ENCODE measurements at regions not wholly inside any gene's neighbourhood (a gene's known extent, or its start where the extent isn't known, plus 50 kb on each side); places are given as distances from the start of the nearest gene placed in this dataset.

- Histone ChIP-seq H2AFZ (ENCODE audit: low read length) (no peak overlapping the region), H3K4me2 (ENCODE audit: low read depth, low read length, poor library complexity, severe bottlenecking) (no peak overlapping the region), H3K27me3 (ENCODE audit: low read length) (no peaks in the 10 kb centered on the region), H3K9me3 (ENCODE audit: low read length) (peaks cover 61% of the 10 kb centered on the region), H3K4me1 (ENCODE audit: low read length) (no peaks in the 10 kb centered on the region), H3K36me3 (ENCODE audit: insufficient read depth, low read length) (no peaks in the 10 kb centered on the region), H3K9ac (ENCODE audit: low read length) (no peak overlapping the region), H3K27ac (ENCODE audit: low read length) (no peak overlapping the region), H3K79me2 (ENCODE audit: low read length) (no peaks in the 10 kb centered on the region), H3K4me3 (ENCODE audit: low read length) (no peak overlapping the region), H3K9me2 (replicated peaks; ENCODE audit: insufficient read depth, low read length) (no peaks in the 10 kb centered on the region), H4K20me1 (ENCODE audit: insufficient read depth, low read depth, low read length) (no peaks in the 10 kb centered on the region)
- DNase-seq, result no peak
Measured at GRCh38 chr4:166635367-166635766, 598.9 kb downstream of the SPOCK3 start.

- Histone ChIP-seq H3K27ac (ENCODE audit: low read length) (no peak overlapping the region), H3K4me1 (ENCODE audit: low read length) (no peaks in the 10 kb centered on the region), H3K4me3 (ENCODE audit: low read length) (no peak overlapping the region), H3K4me2 (ENCODE audit: low read depth, low read length, poor library complexity, severe bottlenecking) (no peak overlapping the region), H3K36me3 (ENCODE audit: insufficient read depth, low read length) (no peaks in the 10 kb centered on the region), H3K9ac (ENCODE audit: low read length) (no peak overlapping the region), H3K9me2 (replicated peaks; ENCODE audit: insufficient read depth, low read length) (no peaks in the 10 kb centered on the region), H4K20me1 (ENCODE audit: insufficient read depth, low read depth, low read length) (no peaks in the 10 kb centered on the region), H3K79me2 (ENCODE audit: low read length) (no peaks in the 10 kb centered on the region), H3K9me3 (ENCODE audit: low read length) (peaks cover 59% of the 10 kb centered on the region), H3K27me3 (ENCODE audit: low read length) (no peaks in the 10 kb centered on the region), H2AFZ (ENCODE audit: low read length) (no peak overlapping the region)
- no peak for DNase-seq
Measured at GRCh38 chr4:166637816-166638215, 596.5 kb downstream of the SPOCK3 start.

- H3K79me2 ChIP-seq (ENCODE audit: low read length), result no peaks in the 10 kb centered on the region
- H3K27ac ChIP-seq (ENCODE audit: low read length), result no peak overlapping the region
Measured at GRCh38 chr4:166655231-166655630, 579.1 kb downstream of the SPOCK3 start.

GRCh38 chr4:166655705-166656104 is 578.6 kb downstream of the SPOCK3 start:
- no peak overlapping the region for H3K4me3 ChIP-seq (ENCODE audit: low read length)
- H3K36me3 ChIP-seq (ENCODE audit: insufficient read depth, low read length), result no peaks in the 10 kb centered on the region
- H3K27me3 ChIP-seq (ENCODE audit: low read length), result no peaks in the 10 kb centered on the region
- no peak overlapping the region for H3K27ac ChIP-seq (ENCODE audit: low read length)
- peaks cover 60% of the 10 kb centered on the region for H3K9me3 ChIP-seq (ENCODE audit: low read length)
- DNase-seq, result no peak
- H3K4me2 ChIP-seq (ENCODE audit: low read depth, low read length, poor library complexity, severe bottlenecking), result no peak overlapping the region
- no peaks in the 10 kb centered on the region for H3K4me1 ChIP-seq (ENCODE audit: low read length)
- H3K9me2 ChIP-seq (replicated peaks; ENCODE audit: insufficient read depth, low read length), result no peaks in the 10 kb centered on the region
- no peaks in the 10 kb centered on the region for H4K20me1 ChIP-seq (ENCODE audit: insufficient read depth, low read depth, low read length)
- no peaks in the 10 kb centered on the region for H3K79me2 ChIP-seq (ENCODE audit: low read length)
- no peak overlapping the region for H2AFZ ChIP-seq (ENCODE audit: low read length)
- no peak overlapping the region for H3K9ac ChIP-seq (ENCODE audit: low read length)

More at GRCh38 chr4:166655231-166655630, 579.1 kb downstream of the SPOCK3 start:
- H3K27me3 ChIP-seq (ENCODE audit: low read length), result no peaks in the 10 kb centered on the region
- no peaks in the 10 kb centered on the region for H3K36me3 ChIP-seq (ENCODE audit: insufficient read depth, low read length)
- H3K4me1 ChIP-seq (ENCODE audit: low read length), result no peaks in the 10 kb centered on the region
- H3K9ac ChIP-seq (ENCODE audit: low read length), result no peak overlapping the region
- H3K4me2 ChIP-seq (ENCODE audit: low read depth, low read length, poor library complexity, severe bottlenecking), result no peak overlapping the region
- no peaks in the 10 kb centered on the region for H3K9me2 ChIP-seq (replicated peaks; ENCODE audit: insufficient read depth, low read length)
- peaks cover 56% of the 10 kb centered on the region for H3K9me3 ChIP-seq (ENCODE audit: low read length)
- no peak overlapping the region for H3K4me3 ChIP-seq (ENCODE audit: low read length)
- no peak for DNase-seq
- H2AFZ ChIP-seq (ENCODE audit: low read length), result no peak overlapping the region
- H4K20me1 ChIP-seq (ENCODE audit: insufficient read depth, low read depth, low read length), result no peaks in the 10 kb centered on the region

GRCh38 chr4:166657261-166657660 is 577.0 kb downstream of the SPOCK3 start:
- H3K9ac ChIP-seq (ENCODE audit: low read length), result no peak overlapping the region
- H3K4me2 ChIP-seq (ENCODE audit: low read depth, low read length, poor library complexity, severe bottlenecking), result no peak overlapping the region
- H3K79me2 ChIP-seq (ENCODE audit: low read length), result no peaks in the 10 kb centered on the region
- H3K9me2 ChIP-seq (replicated peaks; ENCODE audit: insufficient read depth, low read length), result no peaks in the 10 kb centered on the region
- no peaks in the 10 kb centered on the region for H3K4me1 ChIP-seq (ENCODE audit: low read length)
- H3K4me3 ChIP-seq (ENCODE audit: low read length), result no peak overlapping the region
- peaks cover 54% of the 10 kb centered on the region for H3K9me3 ChIP-seq (ENCODE audit: low read length)
- H3K27me3 ChIP-seq (ENCODE audit: low read length), result no peaks in the 10 kb centered on the region
- no peak overlapping the region for H3K27ac ChIP-seq (ENCODE audit: low read length)
- H2AFZ ChIP-seq (ENCODE audit: low read length), result no peak overlapping the region
- H4K20me1 ChIP-seq (ENCODE audit: insufficient read depth, low read depth, low read length), result no peaks in the 10 kb centered on the region
- DNase-seq, result no peak
- H3K36me3 ChIP-seq (ENCODE audit: insufficient read depth, low read length), result no peaks in the 10 kb centered on the region

GRCh38 chr4:166658585-166658984 is 575.7 kb downstream of the SPOCK3 start:
- H3K4me1 ChIP-seq (ENCODE audit: low read length), result no peaks in the 10 kb centered on the region
- no peak overlapping the region for H3K9ac ChIP-seq (ENCODE audit: low read length)
- H3K4me3 ChIP-seq (ENCODE audit: low read length), result no peak overlapping the region
- no peaks in the 10 kb centered on the region for H3K27me3 ChIP-seq (ENCODE audit: low read length)
- no peak overlapping the region for H2AFZ ChIP-seq (ENCODE audit: low read length)
- no peaks in the 10 kb centered on the region for H4K20me1 ChIP-seq (ENCODE audit: insufficient read depth, low read depth, low read length)
- DNase-seq, result no peak
- no peak overlapping the region for H3K4me2 ChIP-seq (ENCODE audit: low read depth, low read length, poor library complexity, severe bottlenecking)
- H3K27ac ChIP-seq (ENCODE audit: low read length), result no peak overlapping the region
- peaks cover 57% of the 10 kb centered on the region for H3K9me3 ChIP-seq (ENCODE audit: low read length)
- H3K79me2 ChIP-seq (ENCODE audit: low read length), result no peaks in the 10 kb centered on the region
- no peaks in the 10 kb centered on the region for H3K36me3 ChIP-seq (ENCODE audit: insufficient read depth, low read length)
- no peaks in the 10 kb centered on the region for H3K9me2 ChIP-seq (replicated peaks; ENCODE audit: insufficient read depth, low read length)

- H3K27ac ChIP-seq (ENCODE audit: low read length), result no peak overlapping the region
- H3K4me2 ChIP-seq (ENCODE audit: low read depth, low read length, poor library complexity, severe bottlenecking), result no peak overlapping the region
Measured at GRCh38 chr4:166662266-166662843, 571.9 kb downstream of the SPOCK3 start.

GRCh38 chr4:166670341-166670740 is 564.0 kb downstream of the SPOCK3 start:
- Histone ChIP-seq H3K9me2 (replicated peaks; ENCODE audit: insufficient read depth, low read length) (no peaks in the 10 kb centered on the region), H2AFZ (ENCODE audit: low read length) (no peak overlapping the region), H3K27ac (ENCODE audit: low read length) (no peak overlapping the region), H3K9ac (ENCODE audit: low read length) (no peak overlapping the region), H3K27me3 (ENCODE audit: low read length) (no peaks in the 10 kb centered on the region), H3K79me2 (ENCODE audit: low read length) (no peaks in the 10 kb centered on the region), H3K36me3 (ENCODE audit: insufficient read depth, low read length) (no peaks in the 10 kb centered on the region), H3K4me1 (ENCODE audit: low read length) (no peaks in the 10 kb centered on the region), H3K9me3 (ENCODE audit: low read length) (peaks cover 49% of the 10 kb centered on the region), H3K4me2 (ENCODE audit: low read depth, low read length, poor library complexity, severe bottlenecking) (no peak overlapping the region), H3K4me3 (ENCODE audit: low read length) (no peak overlapping the region), H4K20me1 (ENCODE audit: insufficient read depth, low read depth, low read length) (no peaks in the 10 kb centered on the region)
- no peak for DNase-seq

More at GRCh38 chr4:166662266-166662843, 571.9 kb downstream of the SPOCK3 start:
- no peaks in the 10 kb centered on the region for H3K79me2 ChIP-seq (ENCODE audit: low read length)
- no peaks in the 10 kb centered on the region for H4K20me1 ChIP-seq (ENCODE audit: insufficient read depth, low read depth, low read length)
- H3K9me2 ChIP-seq (replicated peaks; ENCODE audit: insufficient read depth, low read length), result no peaks in the 10 kb centered on the region
- no peaks in the 10 kb centered on the region for H3K27me3 ChIP-seq (ENCODE audit: low read length)
- no peak overlapping the region for H3K9ac ChIP-seq (ENCODE audit: low read length)
- H3K9me3 ChIP-seq (ENCODE audit: low read length), result peaks cover 30% of the 10 kb centered on the region
- no peak overlapping the region for H2AFZ ChIP-seq (ENCODE audit: low read length)
- H3K4me1 ChIP-seq (ENCODE audit: low read length), result no peaks in the 10 kb centered on the region
- no peak for DNase-seq
- no peaks in the 10 kb centered on the region for H3K36me3 ChIP-seq (ENCODE audit: insufficient read depth, low read length)
- no peak overlapping the region for H3K4me3 ChIP-seq (ENCODE audit: low read length)
